ENCODE measurements at regions not wholly inside any gene's neighbourhood (a gene's known extent, or its start where the extent isn't known, plus 50 kb on each side); places are given as distances from the start of the nearest gene placed in this dataset.

DNA sequence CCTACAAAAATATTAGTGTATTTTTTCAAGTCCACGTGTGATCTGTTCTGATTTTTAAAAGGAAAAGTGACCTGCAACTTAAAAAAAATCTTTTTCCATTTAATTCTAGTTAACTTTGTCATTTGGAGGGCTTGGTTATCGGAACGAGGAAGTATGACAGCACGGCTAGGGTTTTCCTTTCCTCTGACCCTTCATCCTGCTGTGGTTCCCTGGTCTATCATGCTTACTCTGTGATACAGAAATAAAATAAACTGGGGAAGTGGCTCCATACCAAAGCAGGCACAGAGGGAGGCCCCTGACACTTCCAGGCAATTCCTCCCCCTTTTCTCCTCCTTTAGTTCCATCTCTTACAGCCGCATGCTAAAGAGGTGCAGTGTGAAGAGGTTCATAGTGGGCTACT, 491.3 kb downstream of the EDEM1 start:
- H3K4me3 ChIP-seq = no peak overlapping the region
- no peak for DNase-seq
- H3K36me3 ChIP-seq = no peaks in the 10 kb centered on the region
- 91 to 93% methylated on average over 5 of the region's 5 CpGs for WGBS, 2 donors
- no peaks in the 10 kb centered on the region for H3K9me3 ChIP-seq
- no peak for TF ChIP-seq EP300 (IDR thresholded peaks at IDR 0.05)
- TF ChIP-seq POLR2AphosphoS5 (IDR thresholded peaks at IDR 0.05) = no peak
- TF ChIP-seq, protein P1, sequence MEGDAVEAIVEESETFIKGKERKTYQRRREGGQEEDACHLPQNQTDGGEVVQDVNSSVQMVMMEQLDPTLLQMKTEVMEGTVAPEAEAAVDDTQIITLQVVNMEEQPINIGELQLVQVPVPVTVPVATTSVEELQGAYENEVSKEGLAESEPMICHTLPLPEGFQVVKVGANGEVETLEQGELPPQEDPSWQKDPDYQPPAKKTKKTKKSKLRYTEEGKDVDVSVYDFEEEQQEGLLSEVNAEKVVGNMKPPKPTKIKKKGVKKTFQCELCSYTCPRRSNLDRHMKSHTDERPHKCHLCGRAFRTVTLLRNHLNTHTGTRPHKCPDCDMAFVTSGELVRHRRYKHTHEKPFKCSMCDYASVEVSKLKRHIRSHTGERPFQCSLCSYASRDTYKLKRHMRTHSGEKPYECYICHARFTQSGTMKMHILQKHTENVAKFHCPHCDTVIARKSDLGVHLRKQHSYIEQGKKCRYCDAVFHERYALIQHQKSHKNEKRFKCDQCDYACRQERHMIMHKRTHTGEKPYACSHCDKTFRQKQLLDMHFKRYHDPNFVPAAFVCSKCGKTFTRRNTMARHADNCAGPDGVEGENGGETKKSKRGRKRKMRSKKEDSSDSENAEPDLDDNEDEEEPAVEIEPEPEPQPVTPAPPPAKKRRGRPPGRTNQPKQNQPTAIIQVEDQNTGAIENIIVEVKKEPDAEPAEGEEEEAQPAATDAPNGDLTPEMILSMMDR (IDR thresholded peaks at IDR 0.05) = no peak
- no peak for TF ChIP-seq POLR2A (IDR thresholded peaks at IDR 0.05)
- intact Hi-C loops (cut with DNase I) = no loop called here
- no peaks in the 10 kb centered on the region for H3K4me1 ChIP-seq
- no peaks in the 10 kb centered on the region for H3K27me3 ChIP-seq
- no peak overlapping the region for H3K27ac ChIP-seq

DNA sequence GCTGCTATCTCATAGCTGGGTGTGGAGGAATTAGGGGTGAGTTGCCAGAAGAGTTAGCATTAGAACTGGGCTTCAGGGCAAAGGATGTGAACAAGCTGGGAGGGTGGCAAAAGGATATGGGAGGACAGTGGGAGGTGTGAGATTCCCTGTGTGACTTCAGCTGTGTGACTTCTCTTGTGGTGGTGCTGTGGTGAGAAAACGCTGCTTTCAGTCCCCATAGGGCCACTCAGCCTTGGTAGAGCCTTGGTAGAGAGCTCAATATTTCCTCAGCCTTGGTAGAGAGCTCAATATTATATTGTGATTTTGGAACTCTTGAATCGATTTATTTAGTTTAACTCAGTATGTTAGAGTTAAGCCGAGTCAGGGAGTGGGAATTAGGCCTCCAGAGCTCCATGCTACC, 499.7 kb downstream of the EDEM1 start:
- Histone ChIP-seq H3K36me3 (no peaks in the 10 kb centered on the region), H3K27me3 (no peaks in the 10 kb centered on the region), H3K4me1 (no peaks in the 10 kb centered on the region), H3K27ac (no peak overlapping the region), H3K4me3 (no peak overlapping the region), H3K9me3 (peaks cover 0 to 8% (median 6%) of the 10 kb centered on the region in 4 donors)
- intact Hi-C loops (cut with DNase I) = no loop called here
- no peak for DNase-seq
- 78 to 88% methylated on average over 3 of the region's 3 CpGs for WGBS, 2 donors
- TF ChIP-seq EP300 (IDR thresholded peaks at IDR 0.05) (no peak), POLR2A (IDR thresholded peaks at IDR 0.05) (no peak), POLR2AphosphoS5 (IDR thresholded peaks at IDR 0.05) (no peak)
- TF ChIP-seq, protein P1 (IDR thresholded peaks at IDR 0.05) = no peak

GRCh38 chr3:5690490-5690889, 503.0 kb downstream of the EDEM1 start:
- no peak overlapping the region for H3K27ac ChIP-seq
- DNase-seq = no peak
- peaks cover 0 to 8% (median 6%) of the 10 kb centered on the region in 4 donors for H3K9me3 ChIP-seq
- no peaks in the 10 kb centered on the region for H3K4me1 ChIP-seq
- H3K36me3 ChIP-seq = no peaks in the 10 kb centered on the region
- intact Hi-C loops (cut with DNase I) = no loop called here
- no peaks in the 10 kb centered on the region for H3K27me3 ChIP-seq
- TF ChIP-seq POLR2AphosphoS5 (IDR thresholded peaks at IDR 0.05) (no peak), POLR2A (IDR thresholded peaks at IDR 0.05) (no peak), EP300 (IDR thresholded peaks at IDR 0.05) (no peak)
- TF ChIP-seq, protein P1 (IDR thresholded peaks at IDR 0.05) = no peak
- no peak overlapping the region for H3K4me3 ChIP-seq

DNA sequence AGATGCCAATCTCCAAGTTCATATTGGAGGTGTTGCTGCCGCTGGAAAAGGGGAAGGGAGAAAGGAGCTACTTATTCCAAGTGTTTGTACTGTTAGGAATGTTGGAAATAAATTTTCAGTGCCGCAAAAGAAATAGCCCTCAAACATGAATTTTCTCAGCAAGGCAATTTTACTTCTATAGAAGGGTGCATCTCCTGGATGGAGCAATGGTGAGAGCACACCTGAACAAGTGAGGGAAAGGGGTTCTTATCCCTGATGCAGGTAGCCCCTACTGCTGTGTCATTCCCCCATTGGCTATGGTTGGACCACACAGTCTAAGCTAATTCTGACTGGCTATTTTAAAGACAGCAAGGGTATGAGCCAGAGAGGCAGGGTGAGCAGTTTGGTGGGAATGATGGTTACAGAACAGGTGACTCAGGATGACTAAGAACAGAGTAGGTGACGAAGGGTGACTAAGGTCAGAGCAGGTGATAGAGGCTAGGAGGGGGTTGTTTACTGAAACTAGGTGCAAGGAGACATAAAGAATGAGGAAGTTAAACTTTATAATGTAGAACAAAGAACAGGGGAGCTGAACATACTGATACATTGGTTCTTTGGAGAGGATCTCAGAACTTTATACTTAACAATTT, 503.5 kb downstream of the EDEM1 start:
- Histone ChIP-seq H3K27me3 (no peaks in the 10 kb centered on the region), H3K4me3 (no peak overlapping the region), H3K36me3 (no peaks in the 10 kb centered on the region), H3K4me1 (no peaks in the 10 kb centered on the region), H3K27ac (no peak overlapping the region), H3K9me3 (peaks cover 0 to 8% (median 6%) of the 10 kb centered on the region in 4 donors)
- intact Hi-C loops (cut with DNase I) = no loop called here
- no peak for DNase-seq
- 71 to 82% methylated on average over 3 of the region's 3 CpGs for WGBS, 2 donors
- TF ChIP-seq EP300 (IDR thresholded peaks at IDR 0.05) (no peak), POLR2AphosphoS5 (IDR thresholded peaks at IDR 0.05) (no peak), POLR2A (IDR thresholded peaks at IDR 0.05) (no peak)
- TF ChIP-seq, protein P1 (IDR thresholded peaks at IDR 0.05) = no peak

DNA sequence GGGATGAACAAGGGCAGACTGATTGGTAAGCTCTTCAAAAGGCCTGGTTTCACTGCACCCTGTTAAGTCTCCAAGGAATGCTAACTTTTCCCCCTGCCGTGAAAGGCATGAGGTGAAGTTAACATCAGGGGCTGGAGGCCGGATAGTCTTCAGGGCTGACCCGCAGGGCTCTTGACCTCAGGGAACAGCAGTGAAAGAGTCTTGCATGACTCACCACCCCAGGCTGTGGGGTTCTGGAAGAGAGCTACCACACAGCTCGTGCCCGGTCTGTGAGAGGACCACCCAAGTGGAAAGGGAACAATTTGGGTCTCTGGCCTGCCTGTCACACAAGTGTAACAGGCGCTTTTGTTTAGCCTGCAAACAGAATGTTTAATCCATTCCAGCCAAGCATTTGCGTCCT, 504.9 kb downstream of the EDEM1 start:
- Histone ChIP-seq H3K4me1 (no peaks in the 10 kb centered on the region), H3K4me3 (no peak overlapping the region), H3K27me3 (no peaks in the 10 kb centered on the region), H3K36me3 (no peaks in the 10 kb centered on the region), H3K27ac (no peak overlapping the region), H3K9me3 (peaks cover 0 to 8% (median 6%) of the 10 kb centered on the region in 4 donors)
- 86 to 88% methylated on average over 7 of the region's 7 CpGs for WGBS, 2 donors
- TF ChIP-seq POLR2AphosphoS5 (IDR thresholded peaks at IDR 0.05) (no peak), EP300 (IDR thresholded peaks at IDR 0.05) (no peak), POLR2A (IDR thresholded peaks at IDR 0.05) (no peak)
- TF ChIP-seq, protein P1 (IDR thresholded peaks at IDR 0.05) = no peak
- DNase-seq = no peak
- intact Hi-C loops (cut with DNase I) = no loop called here
